ENCODE measurements at regions not wholly inside any gene's neighbourhood (a gene's known extent, or its start where the extent isn't known, plus 50 kb on each side); places are given as distances from the start of the nearest gene placed in this dataset.

DNA sequence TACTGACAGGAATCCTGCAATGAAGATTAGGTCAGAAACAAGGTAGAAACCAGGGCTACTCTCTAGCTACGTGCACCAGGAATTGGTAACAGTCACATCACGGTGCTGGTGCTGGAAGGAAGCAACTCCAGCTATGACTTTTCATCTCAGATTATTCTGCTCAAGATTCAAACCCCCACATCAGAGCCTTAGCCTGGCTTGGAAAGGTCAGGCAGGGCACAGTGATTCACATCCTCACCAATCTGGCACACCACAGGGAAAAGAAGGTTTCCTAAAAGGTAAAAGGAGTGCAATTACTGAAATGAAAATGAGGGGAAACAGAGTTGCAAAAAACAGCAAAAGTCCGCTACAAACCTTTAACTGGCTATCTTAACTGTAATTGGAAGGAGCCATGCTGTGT lies 240.2 kb upstream of the NPSR1 start:
- Mint-ChIP-seq H3K27me3 (ENCODE audit: insufficient read depth, low read depth, poor library complexity) (no peaks in the 10 kb centered on the region), H3K36me3 (ENCODE audit: low read depth) (no peaks in the 10 kb centered on the region), H3K9me3 (no peaks in the 10 kb centered on the region; the same call in 2 of the 3 replicates), H3K27ac (no peak overlapping the region), H3K4me1 (no peaks in the 10 kb centered on the region), H3K4me3 (no peak overlapping the region)
- ATAC-seq (no peak), DNase-seq (ENCODE audit: low spot score) (no peak)
- H3K4me3 ChIP-seq: no peak overlapping the region
- H3K27ac ChIP-seq (ENCODE audit: low read depth): no peak overlapping the region
- TF ChIP-seq STAT1 (IDR thresholded peaks at IDR 0.05; ENCODE audit: unreplicated experiment) (no peak), CREB1 (CRISPR knock-in tag; IDR thresholded peaks at IDR 0.05; ENCODE audit: low read depth) (no peak), EZH2phosphoT487 (IDR thresholded peaks at IDR 0.05; ENCODE audit: unreplicated experiment) (no peak), NANOG (IDR thresholded peaks at IDR 0.05; ENCODE audit: borderline replicate concordance) (no peak), JUNB (IDR thresholded peaks at IDR 0.05; ENCODE audit: unreplicated experiment) (no peak)
- TF ChIP-seq, protein P1, sequence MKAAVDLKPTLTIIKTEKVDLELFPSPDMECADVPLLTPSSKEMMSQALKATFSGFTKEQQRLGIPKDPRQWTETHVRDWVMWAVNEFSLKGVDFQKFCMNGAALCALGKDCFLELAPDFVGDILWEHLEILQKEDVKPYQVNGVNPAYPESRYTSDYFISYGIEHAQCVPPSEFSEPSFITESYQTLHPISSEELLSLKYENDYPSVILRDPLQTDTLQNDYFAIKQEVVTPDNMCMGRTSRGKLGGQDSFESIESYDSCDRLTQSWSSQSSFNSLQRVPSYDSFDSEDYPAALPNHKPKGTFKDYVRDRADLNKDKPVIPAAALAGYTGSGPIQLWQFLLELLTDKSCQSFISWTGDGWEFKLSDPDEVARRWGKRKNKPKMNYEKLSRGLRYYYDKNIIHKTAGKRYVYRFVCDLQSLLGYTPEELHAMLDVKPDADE (IDR thresholded peaks at IDR 0.05): no peak
- H3K36me3 ChIP-seq (ENCODE audit: insufficient read depth): no peaks in the 10 kb centered on the region
- H3K4me2 ChIP-seq: no peak overlapping the region
- no peaks in the 10 kb centered on the region for H3F3A ChIP-seq (replicated peaks; ENCODE audit: low read depth)
- no peaks in the 10 kb centered on the region for H3K79me2 ChIP-seq (replicated peaks; ENCODE audit: insufficient read depth)
- no peaks in the 10 kb centered on the region for H4K20me1 ChIP-seq (replicated peaks; ENCODE audit: insufficient read depth)
- no peaks in the 10 kb centered on the region for H3K9me2 ChIP-seq (ENCODE audit: insufficient read depth)
- no peaks in the 10 kb centered on the region for H3K27me3 ChIP-seq (ENCODE audit: insufficient read depth)
- H3K4me1 ChIP-seq (ENCODE audit: insufficient read depth): no peaks in the 10 kb centered on the region
- H2AFZ ChIP-seq: no peak overlapping the region; the same call in 1 of the 2 replicates

DNA sequence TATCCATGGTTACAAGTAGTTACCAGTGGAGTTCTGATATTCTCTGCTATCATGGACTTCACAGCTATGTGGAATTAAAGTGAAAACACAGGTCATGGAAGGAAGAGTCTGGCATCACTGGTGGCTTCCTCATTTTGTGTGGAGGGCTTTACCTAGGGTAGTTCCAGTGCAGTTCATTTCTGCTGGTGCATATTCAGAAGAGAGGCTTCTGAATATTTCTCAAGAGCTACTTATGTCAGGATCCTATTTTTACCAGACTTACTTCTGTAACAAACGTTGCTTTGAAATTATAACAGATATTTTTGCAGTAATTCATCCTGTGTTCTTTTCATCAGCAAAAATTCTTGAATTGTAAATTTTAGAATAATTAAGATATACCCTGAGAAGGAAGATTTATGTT lies 236.5 kb upstream of the NPSR1 start:
- Histone ChIP-seq H3K9me2 (ENCODE audit: insufficient read depth) (no peaks in the 10 kb centered on the region), H4K20me1 (replicated peaks; ENCODE audit: insufficient read depth) (no peaks in the 10 kb centered on the region), H3K27ac (ENCODE audit: low read depth) (no peak overlapping the region), H3K27me3 (ENCODE audit: insufficient read depth) (no peaks in the 10 kb centered on the region), H3K4me3 (no peak overlapping the region), H3K36me3 (ENCODE audit: insufficient read depth) (no peaks in the 10 kb centered on the region), H3K79me2 (replicated peaks; ENCODE audit: insufficient read depth) (no peaks in the 10 kb centered on the region), H3K4me1 (ENCODE audit: insufficient read depth) (no peaks in the 10 kb centered on the region), H2AFZ (no peak overlapping the region), H3K4me2 (no peak overlapping the region), H3F3A (replicated peaks; ENCODE audit: low read depth) (no peaks in the 10 kb centered on the region)
- DNase-seq (ENCODE audit: low spot score): no peak
- no peaks in the 10 kb centered on the region for H3K4me1 Mint-ChIP-seq
- H3K27ac Mint-ChIP-seq: no peak overlapping the region
- no peaks in the 10 kb centered on the region for H3K36me3 Mint-ChIP-seq (ENCODE audit: low read depth)
- ATAC-seq: no peak
- H3K27me3 Mint-ChIP-seq (ENCODE audit: insufficient read depth, low read depth, poor library complexity): no peaks in the 10 kb centered on the region
- H3K4me3 Mint-ChIP-seq: no peak overlapping the region
- no peaks in the 10 kb centered on the region for H3K9me3 Mint-ChIP-seq
- no peak for TF ChIP-seq EZH2phosphoT487 (IDR thresholded peaks at IDR 0.05; ENCODE audit: unreplicated experiment)
- TF ChIP-seq, protein P2, sequence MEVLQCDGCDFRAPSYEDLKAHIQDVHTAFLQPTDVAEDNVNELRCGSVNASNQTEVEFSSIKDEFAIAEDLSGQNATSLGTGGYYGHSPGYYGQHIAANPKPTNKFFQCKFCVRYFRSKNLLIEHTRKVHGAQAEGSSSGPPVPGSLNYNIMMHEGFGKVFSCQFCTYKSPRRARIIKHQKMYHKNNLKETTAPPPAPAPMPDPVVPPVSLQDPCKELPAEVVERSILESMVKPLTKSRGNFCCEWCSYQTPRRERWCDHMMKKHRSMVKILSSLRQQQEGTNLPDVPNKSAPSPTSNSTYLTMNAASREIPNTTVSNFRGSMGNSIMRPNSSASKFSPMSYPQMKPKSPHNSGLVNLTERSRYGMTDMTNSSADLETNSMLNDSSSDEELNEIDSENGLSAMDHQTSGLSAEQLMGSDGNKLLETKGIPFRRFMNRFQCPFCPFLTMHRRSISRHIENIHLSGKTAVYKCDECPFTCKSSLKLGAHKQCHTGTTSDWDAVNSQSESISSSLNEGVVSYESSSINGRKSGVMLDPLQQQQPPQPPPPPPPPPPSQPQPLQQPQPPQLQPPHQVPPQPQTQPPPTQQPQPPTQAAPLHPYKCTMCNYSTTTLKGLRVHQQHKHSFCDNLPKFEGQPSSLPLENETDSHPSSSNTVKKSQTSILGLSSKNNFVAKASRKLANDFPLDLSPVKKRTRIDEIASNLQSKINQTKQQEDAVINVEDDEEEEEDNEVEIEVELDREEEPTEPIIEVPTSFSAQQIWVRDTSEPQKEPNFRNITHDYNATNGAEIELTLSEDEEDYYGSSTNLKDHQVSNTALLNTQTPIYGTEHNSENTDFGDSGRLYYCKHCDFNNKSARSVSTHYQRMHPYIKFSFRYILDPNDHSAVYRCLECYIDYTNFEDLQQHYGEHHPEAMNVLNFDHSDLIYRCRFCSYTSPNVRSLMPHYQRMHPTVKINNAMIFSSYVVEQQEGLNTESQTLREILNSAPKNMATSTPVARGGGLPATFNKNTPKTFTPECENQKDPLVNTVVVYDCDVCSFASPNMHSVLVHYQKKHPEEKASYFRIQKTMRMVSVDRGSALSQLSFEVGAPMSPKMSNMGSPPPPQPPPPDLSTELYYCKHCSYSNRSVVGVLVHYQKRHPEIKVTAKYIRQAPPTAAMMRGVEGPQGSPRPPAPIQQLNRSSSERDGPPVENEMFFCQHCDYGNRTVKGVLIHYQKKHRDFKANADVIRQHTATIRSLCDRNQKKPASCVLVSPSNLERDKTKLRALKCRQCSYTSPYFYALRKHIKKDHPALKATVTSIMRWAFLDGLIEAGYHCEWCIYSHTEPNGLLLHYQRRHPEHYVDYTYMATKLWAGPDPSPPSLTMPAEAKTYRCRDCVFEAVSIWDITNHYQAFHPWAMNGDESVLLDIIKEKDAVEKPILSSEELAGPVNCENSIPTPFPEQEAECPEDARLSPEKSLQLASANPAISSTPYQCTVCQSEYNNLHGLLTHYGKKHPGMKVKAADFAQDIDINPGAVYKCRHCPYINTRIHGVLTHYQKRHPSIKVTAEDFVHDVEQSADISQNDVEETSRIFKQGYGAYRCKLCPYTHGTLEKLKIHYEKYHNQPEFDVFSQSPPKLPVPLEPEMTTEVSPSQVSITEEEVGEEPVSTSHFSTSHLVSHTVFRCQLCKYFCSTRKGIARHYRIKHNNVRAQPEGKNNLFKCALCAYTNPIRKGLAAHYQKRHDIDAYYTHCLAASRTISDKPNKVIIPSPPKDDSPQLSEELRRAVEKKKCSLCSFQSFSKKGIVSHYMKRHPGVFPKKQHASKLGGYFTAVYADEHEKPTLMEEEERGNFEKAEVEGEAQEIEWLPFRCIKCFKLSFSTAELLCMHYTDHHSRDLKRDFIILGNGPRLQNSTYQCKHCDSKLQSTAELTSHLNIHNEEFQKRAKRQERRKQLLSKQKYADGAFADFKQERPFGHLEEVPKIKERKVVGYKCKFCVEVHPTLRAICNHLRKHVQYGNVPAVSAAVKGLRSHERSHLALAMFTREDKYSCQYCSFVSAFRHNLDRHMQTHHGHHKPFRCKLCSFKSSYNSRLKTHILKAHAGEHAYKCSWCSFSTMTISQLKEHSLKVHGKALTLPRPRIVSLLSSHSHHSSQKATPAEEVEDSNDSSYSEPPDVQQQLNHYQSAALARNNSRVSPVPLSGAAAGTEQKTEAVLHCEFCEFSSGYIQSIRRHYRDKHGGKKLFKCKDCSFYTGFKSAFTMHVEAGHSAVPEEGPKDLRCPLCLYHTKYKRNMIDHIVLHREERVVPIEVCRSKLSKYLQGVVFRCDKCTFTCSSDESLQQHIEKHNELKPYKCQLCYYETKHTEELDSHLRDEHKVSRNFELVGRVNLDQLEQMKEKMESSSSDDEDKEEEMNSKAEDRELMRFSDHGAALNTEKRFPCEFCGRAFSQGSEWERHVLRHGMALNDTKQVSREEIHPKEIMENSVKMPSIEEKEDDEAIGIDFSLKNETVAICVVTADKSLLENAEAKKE (CRISPR knock-in tag; IDR thresholded peaks at IDR 0.05): no peak
- TF ChIP-seq, protein P1 (IDR thresholded peaks at IDR 0.05): no peak
- no peak for TF ChIP-seq ZNF331 (CRISPR knock-in tag; IDR thresholded peaks at IDR 0.05; ENCODE audit: low read depth)
- TF ChIP-seq, protein P3, sequence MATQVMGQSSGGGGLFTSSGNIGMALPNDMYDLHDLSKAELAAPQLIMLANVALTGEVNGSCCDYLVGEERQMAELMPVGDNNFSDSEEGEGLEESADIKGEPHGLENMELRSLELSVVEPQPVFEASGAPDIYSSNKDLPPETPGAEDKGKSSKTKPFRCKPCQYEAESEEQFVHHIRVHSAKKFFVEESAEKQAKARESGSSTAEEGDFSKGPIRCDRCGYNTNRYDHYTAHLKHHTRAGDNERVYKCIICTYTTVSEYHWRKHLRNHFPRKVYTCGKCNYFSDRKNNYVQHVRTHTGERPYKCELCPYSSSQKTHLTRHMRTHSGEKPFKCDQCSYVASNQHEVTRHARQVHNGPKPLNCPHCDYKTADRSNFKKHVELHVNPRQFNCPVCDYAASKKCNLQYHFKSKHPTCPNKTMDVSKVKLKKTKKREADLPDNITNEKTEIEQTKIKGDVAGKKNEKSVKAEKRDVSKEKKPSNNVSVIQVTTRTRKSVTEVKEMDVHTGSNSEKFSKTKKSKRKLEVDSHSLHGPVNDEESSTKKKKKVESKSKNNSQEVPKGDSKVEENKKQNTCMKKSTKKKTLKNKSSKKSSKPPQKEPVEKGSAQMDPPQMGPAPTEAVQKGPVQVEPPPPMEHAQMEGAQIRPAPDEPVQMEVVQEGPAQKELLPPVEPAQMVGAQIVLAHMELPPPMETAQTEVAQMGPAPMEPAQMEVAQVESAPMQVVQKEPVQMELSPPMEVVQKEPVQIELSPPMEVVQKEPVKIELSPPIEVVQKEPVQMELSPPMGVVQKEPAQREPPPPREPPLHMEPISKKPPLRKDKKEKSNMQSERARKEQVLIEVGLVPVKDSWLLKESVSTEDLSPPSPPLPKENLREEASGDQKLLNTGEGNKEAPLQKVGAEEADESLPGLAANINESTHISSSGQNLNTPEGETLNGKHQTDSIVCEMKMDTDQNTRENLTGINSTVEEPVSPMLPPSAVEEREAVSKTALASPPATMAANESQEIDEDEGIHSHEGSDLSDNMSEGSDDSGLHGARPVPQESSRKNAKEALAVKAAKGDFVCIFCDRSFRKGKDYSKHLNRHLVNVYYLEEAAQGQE (IDR thresholded peaks at IDR 0.05; ENCODE audit: unreplicated experiment): no peak
- no peak for TF ChIP-seq STAT1 (IDR thresholded peaks at IDR 0.05; ENCODE audit: unreplicated experiment)
- no peak for TF ChIP-seq NANOG (IDR thresholded peaks at IDR 0.05; ENCODE audit: borderline replicate concordance)

Measured in GM23338 (cell line).